Neural progenitor cell (in vitro differentiated cells): ENCODE measurements at regions not wholly inside any gene's neighbourhood (a gene's known extent, or its start where the extent isn't known, plus 50 kb on each side); places are given as distances from the start of the nearest gene placed in this dataset.

ENCODE experiments used
- CTCF ChIP-seq: fragments of 200-600 bp; sonication (generic); IDR thresholded peaks from 2 replicates; pipeline ENCODE4 v1.5.1; 2017; ENCODE audit warnings: antibody characterized with exemption, mild to moderate bottlenecking
- EZH2 ChIP-seq: fragments of 200-600 bp; sonication (generic); IDR thresholded peaks from 2 replicates; pipeline ENCODE4 v1.6.1; 2017; ENCODE audit warnings: antibody characterized with exemption, mild to moderate bottlenecking, moderate library complexity

GRCh38 chrX:95675011-95675410 is 1009.6 kb upstream of the DIAPH2 start:
- TF ChIP-seq CTCF (no peak), EZH2 (no peak)
